Activated naive CD8-positive, alpha-beta T cell treated with anti-CD3 and anti-CD28 coated beads, Interleukin-2, amount 50 U/mL, for 24 hours (primary cell): ENCODE measurements at regions not wholly inside any gene's neighbourhood (a gene's known extent, or its start where the extent isn't known, plus 50 kb on each side); places are given as distances from the start of the nearest gene placed in this dataset.

Experiments
- ATAC-seq: fragments of 150-1000 bp; cut with Tn5 transposase; one replicate; pipeline ENCODE4 v1.10.0; 2021
- DNase-seq: peaks from one replicate; pipeline ENCODE4 v3.0.0; 2021
- H3K27ac Mint-ChIP-seq: one replicate; pipeline ENCODE4 v1.8.0; 2021; ENCODE audit warnings: mild to moderate bottlenecking, mixed read lengths
- H3K27me3 Mint-ChIP-seq: one replicate; pipeline ENCODE4 v1.8.0; 2021; ENCODE audit warnings: mixed read lengths
- H3K36me3 Mint-ChIP-seq: one replicate; pipeline ENCODE4 v1.8.0; 2021; ENCODE audit warnings: low read depth, mixed read lengths
- H3K4me1 Mint-ChIP-seq: one replicate; pipeline ENCODE4 v1.8.0; 2021; ENCODE audit warnings: mixed read lengths
- H3K4me3 Mint-ChIP-seq: one replicate; pipeline ENCODE4 v1.8.0; 2021; ENCODE audit warnings: mild to moderate bottlenecking, moderate library complexity, mixed read lengths
- H3K9me3 Mint-ChIP-seq: one replicate; pipeline ENCODE4 v1.8.0; 2021; ENCODE audit warnings: mixed read lengths

DNA sequence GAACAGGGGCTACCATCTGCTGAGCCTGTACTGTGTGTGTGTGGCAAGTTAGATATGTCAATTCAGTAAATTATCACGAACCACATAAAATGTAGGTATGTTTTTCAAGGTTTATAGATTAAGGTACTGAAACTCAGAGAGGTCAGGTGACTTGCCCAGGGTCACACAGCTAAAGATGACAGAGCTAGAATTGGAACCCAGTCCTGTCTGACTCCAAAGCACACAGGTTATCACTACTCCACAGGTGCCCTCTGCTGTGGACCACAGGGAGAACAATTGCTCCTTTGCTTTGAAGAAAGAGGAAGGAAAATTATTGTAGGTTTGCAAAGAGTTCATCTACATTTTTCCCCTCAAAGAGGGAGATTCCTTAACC lies 229.7 kb upstream of the AGAP1 start:
- Mint-ChIP-seq H3K4me1 (no peaks in the 10 kb centered on the region), H3K27ac (no peak overlapping the region), H3K9me3 (no peaks in the 10 kb centered on the region), H3K27me3 (peaks cover 57% of the 10 kb centered on the region), H3K36me3 (no peaks in the 10 kb centered on the region), H3K4me3 (no peak overlapping the region)
- no peak for ATAC-seq
- no peak for DNase-seq

DNA sequence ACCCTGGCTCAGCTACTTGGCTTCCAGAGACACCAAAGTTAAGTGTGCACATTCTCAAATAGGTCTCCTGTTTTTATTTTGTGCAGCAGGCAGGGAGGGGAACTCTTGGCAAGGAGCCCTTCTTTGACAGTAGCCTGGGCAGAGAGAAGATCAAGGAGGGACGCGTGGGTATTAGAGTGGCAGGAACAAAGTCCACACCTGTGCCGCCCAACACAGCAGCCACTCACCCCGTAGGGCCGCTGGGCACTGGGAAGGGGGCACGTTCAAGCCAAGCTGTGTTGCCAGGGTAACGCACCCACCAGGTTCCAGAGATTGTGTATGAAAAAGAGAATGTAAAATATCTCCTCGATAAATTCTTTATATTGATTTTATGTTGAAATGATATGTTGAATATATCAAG lies 229.3 kb upstream of the AGAP1 start:
- Mint-ChIP-seq H3K4me3 (no peak overlapping the region), H3K27ac (no peak overlapping the region), H3K4me1 (no peaks in the 10 kb centered on the region), H3K9me3 (no peaks in the 10 kb centered on the region), H3K36me3 (no peaks in the 10 kb centered on the region), H3K27me3 (peaks cover 60% of the 10 kb centered on the region)
- ATAC-seq, result no peak
- no peak for DNase-seq

DNA sequence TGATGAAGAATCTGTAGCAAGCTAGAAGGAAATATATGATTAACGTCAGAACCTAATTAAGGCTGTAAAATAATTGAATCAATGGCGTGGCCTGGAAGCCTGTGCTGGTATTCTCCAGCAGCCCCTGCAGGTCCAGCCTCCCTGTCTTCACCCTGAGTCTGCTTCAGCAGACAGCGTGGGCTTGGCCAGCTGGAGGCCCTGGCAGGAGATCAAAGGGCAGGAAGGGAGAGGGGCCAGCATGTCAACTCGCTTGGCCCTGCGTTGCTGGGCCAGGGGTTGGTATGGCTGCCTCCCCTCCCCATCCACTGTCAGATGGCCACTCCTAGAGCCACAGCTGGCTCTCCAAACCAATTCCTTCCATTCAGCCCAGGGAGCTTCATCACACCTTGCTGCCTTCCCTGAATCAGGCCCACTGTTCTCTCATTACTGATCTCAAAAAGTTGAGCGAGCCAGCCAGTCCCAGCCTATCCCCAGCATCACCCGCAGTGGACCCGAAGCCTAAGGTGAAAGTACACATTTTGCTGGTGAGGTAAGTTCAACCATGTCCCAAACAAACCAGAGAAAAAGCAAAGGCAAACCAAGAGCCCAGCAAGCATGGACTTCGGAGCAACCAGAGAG lies 228.4 kb upstream of the AGAP1 start:
- Mint-ChIP-seq H3K4me1 (peaks cover 2% of the 10 kb centered on the region), H3K9me3 (no peaks in the 10 kb centered on the region), H3K27me3 (peaks cover 69% of the 10 kb centered on the region), H3K27ac (no peak overlapping the region), H3K4me3 (no peak overlapping the region), H3K36me3 (no peaks in the 10 kb centered on the region)
- DNase-seq (no peak), ATAC-seq (no peak)

DNA sequence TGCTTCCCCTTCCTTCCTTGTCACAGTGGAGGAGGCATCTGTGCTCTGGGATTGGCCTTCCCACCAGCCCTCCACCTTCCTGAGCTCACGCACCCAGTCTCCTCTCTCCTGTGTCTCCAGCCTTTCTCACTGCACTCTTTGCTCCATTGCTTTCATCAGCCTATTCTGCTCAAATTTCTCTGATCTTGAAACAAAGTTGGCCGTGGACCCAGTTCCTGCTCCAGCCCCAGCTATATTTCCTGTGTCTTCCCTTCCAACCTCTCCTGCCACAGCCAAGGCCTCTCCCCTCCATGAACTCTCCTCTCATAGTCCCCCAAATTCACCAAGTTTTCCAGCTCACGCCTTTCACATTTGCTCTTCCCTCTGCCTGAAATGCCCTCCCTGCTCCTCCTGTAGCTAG lies 226.6 kb upstream of the AGAP1 start:
- no peak overlapping the region for H3K4me3 Mint-ChIP-seq
- no peaks in the 10 kb centered on the region for H3K9me3 Mint-ChIP-seq

DNA sequence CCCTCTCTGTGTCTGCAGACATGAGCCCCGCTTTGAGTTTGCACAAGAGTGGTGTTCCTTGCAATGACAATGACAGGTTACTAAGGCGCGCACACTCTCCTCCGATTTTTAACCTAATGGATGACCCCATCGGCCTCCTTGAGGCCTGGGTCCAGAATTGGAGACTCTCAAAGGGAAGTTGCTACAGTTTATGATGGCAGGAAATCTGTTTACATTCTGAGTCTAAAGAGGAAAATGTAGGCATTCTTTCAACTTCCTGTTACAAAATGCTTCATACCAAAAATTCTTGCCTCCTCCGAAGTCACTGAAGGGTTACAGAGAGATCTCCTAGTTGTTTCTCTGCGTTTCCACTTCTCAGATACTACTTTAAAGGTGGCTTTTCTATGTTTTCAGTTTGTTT lies 225.3 kb upstream of the AGAP1 start:
- H3K4me3 Mint-ChIP-seq, result no peak overlapping the region
- no peak overlapping the region for H3K27ac Mint-ChIP-seq
- H3K27me3 Mint-ChIP-seq, result peaks cover 65% of the 10 kb centered on the region
- H3K9me3 Mint-ChIP-seq, result no peaks in the 10 kb centered on the region
- H3K36me3 Mint-ChIP-seq, result no peaks in the 10 kb centered on the region
- DNase-seq (no peak), ATAC-seq (no peak)
- peaks cover 10% of the 10 kb centered on the region for H3K4me1 Mint-ChIP-seq

More for the DNA sequence above, 226.6 kb upstream of the AGAP1 start:
- ATAC-seq (no peak), DNase-seq (no peak)
- Mint-ChIP-seq H3K36me3 (no peaks in the 10 kb centered on the region), H3K27ac (no peak overlapping the region), H3K27me3 (peaks cover 65% of the 10 kb centered on the region), H3K4me1 (peaks cover 10% of the 10 kb centered on the region)

DNA sequence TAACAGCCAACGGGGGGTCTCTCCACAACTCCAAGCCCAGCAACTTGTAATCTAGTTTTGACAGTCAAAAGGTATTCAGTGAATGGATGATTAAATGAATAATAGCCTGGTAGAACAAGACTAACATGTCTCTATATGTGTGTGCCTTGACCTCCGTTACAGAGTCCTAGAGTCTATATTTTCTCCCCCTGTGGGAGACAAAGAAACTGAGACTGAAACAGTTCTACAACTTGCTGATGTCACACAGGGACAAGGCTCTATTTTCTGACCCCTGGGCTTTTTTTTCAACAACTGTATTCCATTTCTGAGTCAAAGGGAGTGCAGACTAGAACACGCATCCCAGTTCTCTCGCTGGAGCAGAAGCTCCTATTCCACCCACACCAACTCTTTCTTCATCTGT lies 223.6 kb upstream of the AGAP1 start:
- peaks cover 10% of the 10 kb centered on the region for H3K4me1 Mint-ChIP-seq
- H3K36me3 Mint-ChIP-seq, result no peaks in the 10 kb centered on the region
- peaks cover 73% of the 10 kb centered on the region for H3K27me3 Mint-ChIP-seq
- H3K27ac Mint-ChIP-seq, result no peak overlapping the region
- H3K9me3 Mint-ChIP-seq, result no peaks in the 10 kb centered on the region
- H3K4me3 Mint-ChIP-seq, result no peak overlapping the region
- ATAC-seq (no peak), DNase-seq (no peak)

DNA sequence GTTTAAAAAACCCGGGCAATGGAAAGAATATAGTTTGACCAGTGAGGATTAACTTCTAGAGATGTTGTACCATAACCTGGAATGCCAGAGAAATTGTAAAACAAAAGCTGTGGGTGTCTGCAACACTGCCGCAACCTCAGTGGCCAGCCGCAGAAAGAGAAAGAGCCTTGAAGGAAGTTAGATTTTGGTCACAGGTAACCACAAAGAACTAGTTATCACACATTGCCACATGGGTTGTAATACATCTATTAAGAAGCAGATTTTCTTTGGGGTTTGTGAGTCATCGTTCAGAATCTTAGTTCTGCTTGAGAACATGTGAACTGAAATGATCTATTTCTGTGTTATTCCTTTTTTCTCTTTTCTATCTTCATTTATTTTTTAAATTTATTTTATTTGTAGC lies 222.9 kb upstream of the AGAP1 start:
- no peak overlapping the region for H3K4me3 Mint-ChIP-seq
- peak overlapping the region; percentile 75 for H3K27ac Mint-ChIP-seq
- peak; percentile 56 for DNase-seq
- H3K9me3 Mint-ChIP-seq, result no peaks in the 10 kb centered on the region
- H3K4me1 Mint-ChIP-seq, result peaks cover 10% of the 10 kb centered on the region
- H3K27me3 Mint-ChIP-seq, result peaks cover 73% of the 10 kb centered on the region
- ATAC-seq, result peak; percentile 82
- no peaks in the 10 kb centered on the region for H3K36me3 Mint-ChIP-seq

DNA sequence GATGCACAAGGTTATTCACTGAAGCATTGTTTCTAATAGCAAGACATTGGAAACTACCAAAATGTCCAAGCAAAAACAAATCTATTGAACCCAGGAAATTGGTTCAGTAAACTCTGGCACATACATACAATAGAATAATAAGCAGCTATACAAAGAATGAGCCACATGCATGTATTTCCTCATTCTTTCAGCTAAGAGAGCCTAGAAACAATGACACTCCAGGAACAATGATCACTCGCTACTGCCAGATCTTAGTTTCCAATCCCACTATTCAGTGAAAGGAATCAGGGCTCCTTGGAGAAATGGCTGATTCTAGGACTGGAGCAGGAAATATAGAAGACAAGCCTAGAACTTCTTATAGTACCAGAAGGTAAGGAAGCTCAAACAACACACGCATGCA lies 221.9 kb upstream of the AGAP1 start:
- ATAC-seq (no peak), DNase-seq (no peak)
- Mint-ChIP-seq H3K27ac (no peak overlapping the region), H3K4me3 (no peak overlapping the region), H3K4me1 (peaks cover 10% of the 10 kb centered on the region), H3K36me3 (no peaks in the 10 kb centered on the region), H3K9me3 (no peaks in the 10 kb centered on the region), H3K27me3 (peaks cover 76% of the 10 kb centered on the region)

DNA sequence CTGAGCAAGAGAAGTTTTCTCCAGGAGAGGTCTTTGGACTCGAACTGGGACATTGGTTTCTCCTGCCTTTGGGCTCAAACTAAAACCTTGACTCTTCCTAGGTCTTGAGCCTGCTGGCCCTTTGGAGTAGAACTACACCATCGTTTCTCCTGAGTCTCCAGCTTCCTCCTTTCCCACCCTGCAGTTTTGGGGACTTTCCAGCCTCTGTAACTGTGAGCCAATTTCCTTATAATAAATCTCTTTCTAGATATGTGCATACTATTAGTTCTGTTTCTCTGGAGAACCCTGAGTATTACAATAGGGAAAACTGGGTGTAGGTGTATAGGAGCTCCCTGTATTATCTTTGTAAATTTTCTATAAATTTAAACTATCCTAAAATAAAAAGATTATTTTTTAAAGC lies 219.8 kb upstream of the AGAP1 start:
- Mint-ChIP-seq H3K27me3 (peaks cover 60% of the 10 kb centered on the region), H3K27ac (no peak overlapping the region), H3K9me3 (no peaks in the 10 kb centered on the region), H3K4me3 (no peak overlapping the region), H3K4me1 (peaks cover 10% of the 10 kb centered on the region), H3K36me3 (no peaks in the 10 kb centered on the region)
- DNase-seq, result no peak
- no peak for ATAC-seq

DNA sequence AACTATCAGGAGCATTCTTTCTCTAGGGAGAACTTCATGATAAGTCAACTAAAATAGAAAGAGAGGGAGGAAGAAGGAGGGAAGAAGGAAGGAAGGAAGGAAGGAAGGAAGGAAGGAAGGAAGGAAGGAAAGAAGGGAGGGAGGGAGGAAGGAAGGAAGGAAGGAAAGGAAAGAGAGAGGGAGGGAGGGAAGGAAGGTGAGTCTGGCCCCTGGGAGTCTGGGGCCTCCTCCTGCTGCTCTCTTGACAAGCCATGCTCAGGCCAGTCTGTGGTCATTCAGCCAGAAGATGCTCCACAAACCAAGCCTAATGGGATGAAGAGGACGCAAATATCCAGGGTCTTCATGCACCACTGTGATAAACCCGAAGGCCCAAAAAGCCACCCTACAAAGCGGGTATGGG lies 216.4 kb upstream of the AGAP1 start:
- ATAC-seq (no peak), DNase-seq (no peak)
- no peaks in the 10 kb centered on the region for H3K36me3 Mint-ChIP-seq
- no peaks in the 10 kb centered on the region for H3K9me3 Mint-ChIP-seq
- H3K27ac Mint-ChIP-seq, result no peak overlapping the region
- H3K4me3 Mint-ChIP-seq, result no peak overlapping the region
- peaks cover 47% of the 10 kb centered on the region for H3K27me3 Mint-ChIP-seq
- no peaks in the 10 kb centered on the region for H3K4me1 Mint-ChIP-seq

DNA sequence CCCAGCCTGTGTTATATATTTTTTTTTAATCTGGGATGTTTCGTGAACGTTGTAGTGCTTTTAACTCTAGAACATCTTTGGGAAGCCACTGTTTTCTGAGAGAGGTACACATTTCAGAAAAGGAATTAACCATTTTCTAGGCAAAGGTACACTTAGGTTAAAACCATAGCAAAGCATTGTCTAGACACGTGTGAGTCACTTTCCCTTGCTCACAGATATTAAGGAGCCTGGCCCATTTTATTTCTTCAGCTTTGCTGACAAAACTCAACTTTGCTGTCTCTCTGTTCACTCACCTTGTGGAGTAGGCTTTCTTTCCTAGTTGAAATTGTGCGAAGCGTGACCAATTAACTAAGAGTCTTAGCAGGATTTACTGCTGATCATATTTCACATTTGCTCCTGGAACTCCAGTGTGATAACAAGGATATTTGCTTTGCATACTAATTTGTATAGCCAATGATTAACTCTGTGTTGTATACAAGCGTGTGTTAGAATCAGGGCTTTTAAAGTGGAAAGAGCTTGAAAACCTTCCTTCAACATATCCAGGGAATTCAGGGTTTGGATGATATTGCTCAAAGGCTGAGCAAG lies 215.0 kb upstream of the AGAP1 start:
- no peak for DNase-seq
- ATAC-seq, result no peak
- no peaks in the 10 kb centered on the region for H3K4me1 Mint-ChIP-seq
- H3K36me3 Mint-ChIP-seq, result no peaks in the 10 kb centered on the region
- H3K27me3 Mint-ChIP-seq, result peaks cover 38% of the 10 kb centered on the region
- H3K9me3 Mint-ChIP-seq, result no peaks in the 10 kb centered on the region
- H3K27ac Mint-ChIP-seq, result no peak overlapping the region
- no peak overlapping the region for H3K4me3 Mint-ChIP-seq

DNA sequence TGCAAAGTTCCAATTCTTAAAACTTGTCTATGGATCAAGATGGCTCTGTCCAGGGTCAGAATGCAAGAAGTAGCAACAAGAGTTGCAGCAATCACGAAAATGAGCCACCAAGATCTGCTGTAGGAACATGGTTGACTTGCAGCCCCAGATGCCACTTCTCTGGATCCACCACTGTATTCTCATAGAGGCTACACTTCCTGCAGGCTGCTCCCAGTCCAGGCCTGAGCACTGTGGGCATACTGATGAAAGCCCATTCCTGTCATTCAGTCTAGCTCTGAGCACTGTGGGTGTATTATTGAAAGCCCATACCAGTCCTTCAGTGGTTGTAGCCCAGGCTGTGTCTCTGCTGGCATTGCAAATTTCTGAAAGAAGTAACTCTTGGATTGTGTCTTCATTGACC lies 213.9 kb upstream of the AGAP1 start:
- Mint-ChIP-seq H3K27me3 (peaks cover 33% of the 10 kb centered on the region), H3K4me3 (no peak overlapping the region), H3K4me1 (no peaks in the 10 kb centered on the region), H3K27ac (no peak overlapping the region), H3K36me3 (no peaks in the 10 kb centered on the region), H3K9me3 (no peaks in the 10 kb centered on the region)
- DNase-seq (no peak), ATAC-seq (no peak)

DNA sequence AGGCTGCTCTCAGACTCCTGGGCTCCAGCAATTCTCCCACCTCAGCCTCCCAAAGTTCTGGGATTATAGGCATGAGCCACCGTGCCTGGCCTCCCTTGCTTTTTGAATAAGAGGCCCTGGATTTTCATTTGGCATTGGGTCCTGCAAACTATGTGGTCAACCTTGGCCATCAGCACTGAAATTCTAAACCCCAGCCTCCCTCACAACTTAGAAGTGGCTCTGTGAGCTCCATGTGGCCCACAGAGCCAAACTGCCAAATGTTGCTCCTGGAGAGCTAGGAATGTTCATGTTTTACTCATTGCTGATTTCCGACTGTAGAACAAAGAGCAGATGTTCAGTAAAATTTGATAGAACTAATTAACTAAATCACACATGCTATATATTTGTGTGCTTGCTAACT lies 210.6 kb upstream of the AGAP1 start:
- Mint-ChIP-seq H3K36me3 (no peaks in the 10 kb centered on the region), H3K9me3 (no peaks in the 10 kb centered on the region), H3K4me3 (no peak overlapping the region), H3K4me1 (no peaks in the 10 kb centered on the region), H3K27ac (no peak overlapping the region), H3K27me3 (peaks cover 25% of the 10 kb centered on the region)
- DNase-seq (no peak), ATAC-seq (no peak)

DNA sequence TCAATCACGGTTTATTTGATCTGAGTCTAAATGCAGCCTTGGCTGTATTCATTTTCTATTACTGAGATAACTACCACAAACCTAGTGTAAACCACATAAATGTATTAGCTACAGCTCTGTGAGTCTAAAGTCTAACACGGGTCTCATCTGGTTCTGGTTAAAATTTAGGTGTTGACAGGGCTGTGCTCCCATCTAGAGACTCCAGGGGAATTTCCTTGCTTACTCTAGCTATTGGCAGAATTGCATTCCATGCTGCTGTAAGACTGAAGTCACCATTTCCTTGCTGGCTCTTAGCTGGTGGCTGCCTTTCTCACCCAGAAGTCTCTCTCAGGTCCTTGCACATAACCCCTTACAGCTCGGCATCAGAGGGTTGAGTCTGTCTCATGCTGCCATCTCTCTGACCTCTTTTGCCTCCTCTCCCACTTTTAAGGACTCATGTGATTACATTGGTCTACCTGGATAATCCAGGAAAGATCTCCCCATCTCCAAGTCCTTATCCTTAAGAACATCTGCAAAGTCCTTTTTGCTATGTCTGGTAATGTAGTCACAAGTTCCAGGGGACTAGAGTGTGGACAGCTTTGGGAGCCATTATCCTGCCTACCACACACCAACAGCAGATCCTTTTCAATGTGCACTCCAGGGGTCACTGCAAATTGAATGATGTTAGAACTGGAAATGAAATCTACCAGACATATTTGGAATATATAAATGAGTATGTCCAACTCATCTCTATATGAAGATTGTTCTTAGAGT lies 207.0 kb upstream of the AGAP1 start:
- peaks cover 20% of the 10 kb centered on the region for H3K27me3 Mint-ChIP-seq
- H3K27ac Mint-ChIP-seq, result no peak overlapping the region
- no peaks in the 10 kb centered on the region for H3K9me3 Mint-ChIP-seq
- no peak for ATAC-seq
- H3K36me3 Mint-ChIP-seq, result no peaks in the 10 kb centered on the region
- H3K4me1 Mint-ChIP-seq, result no peaks in the 10 kb centered on the region
- no peak overlapping the region for H3K4me3 Mint-ChIP-seq
- no peak for DNase-seq

DNA sequence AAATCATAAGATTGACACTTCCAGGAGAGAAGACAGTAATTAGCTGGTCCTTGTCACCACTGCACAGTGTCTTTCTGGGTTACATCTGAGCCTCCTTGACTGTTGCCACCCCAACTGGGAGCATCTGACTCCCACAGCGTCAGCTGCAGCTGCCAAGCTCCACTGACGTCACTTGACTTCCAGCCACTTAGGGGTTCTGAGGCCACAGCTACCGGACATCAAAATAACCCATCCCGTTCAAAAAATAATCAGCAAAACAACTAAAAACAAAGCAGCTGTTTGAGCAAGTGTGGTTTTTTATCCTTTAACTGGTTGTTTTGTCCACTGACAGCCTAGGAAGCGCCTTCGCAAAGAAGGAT lies 206.5 kb upstream of the AGAP1 start:
- no peak overlapping the region for H3K4me3 Mint-ChIP-seq

More for the DNA sequence above, 206.5 kb upstream of the AGAP1 start:
- Mint-ChIP-seq H3K27ac (no peak overlapping the region), H3K27me3 (peaks cover 19% of the 10 kb centered on the region), H3K4me1 (no peaks in the 10 kb centered on the region), H3K9me3 (no peaks in the 10 kb centered on the region), H3K36me3 (no peaks in the 10 kb centered on the region)
- DNase-seq (no peak), ATAC-seq (no peak)
